NCI-H82 (cell line): ENCODE measurements at regions not wholly inside any gene's neighbourhood (a gene's known extent, or its start where the extent isn't known, plus 50 kb on each side); places are given as distances from the start of the nearest gene placed in this dataset.

Experiments used
- DNase-seq: peaks from one replicate; lab custom pipeline; 2025; lab: John Stamatoyannopoulos, UW

GRCh38 chr9:69955536-69956355 lies 87.9 kb upstream of the MAMDC2 start:
- no peak for DNase-seq

GRCh38 chr9:69961843-69962242 lies 81.8 kb upstream of the MAMDC2 start:
- DNase-seq: no peak

- no peak for DNase-seq
Measured at GRCh38 chr9:69963803-69964202, 79.8 kb upstream of the MAMDC2 start.

GRCh38 chr9:69964446-69964845 lies 79.2 kb upstream of the MAMDC2 start:
- no peak for DNase-seq

- no peak for DNase-seq
Measured at GRCh38 chr9:69965416-69966145, 78.1 kb upstream of the MAMDC2 start.

DNA sequence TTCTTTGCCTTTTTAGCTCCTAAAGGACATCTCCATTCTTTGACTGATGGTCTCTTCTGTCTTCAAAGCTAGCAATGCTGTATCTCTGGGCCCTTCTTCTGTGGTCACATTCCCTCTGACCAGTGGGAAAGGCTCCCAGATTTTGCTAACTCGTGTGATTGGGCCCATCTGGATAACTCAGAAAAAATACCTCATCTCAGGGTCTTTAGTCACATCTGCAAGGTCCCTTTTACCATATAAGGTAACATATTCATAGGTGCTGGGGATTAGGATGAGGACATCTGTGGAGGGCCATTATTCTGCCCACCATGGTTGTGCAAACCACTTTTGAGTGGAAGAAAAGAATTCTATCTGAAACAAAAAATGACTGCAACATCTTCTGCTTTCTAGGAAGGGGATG lies 76.3 kb upstream of the MAMDC2 start:
- DNase-seq: no peak

- DNase-seq: peak; percentile 70
Measured at GRCh38 chr9:69970001-69970533, 73.6 kb upstream of the MAMDC2 start.

GRCh38 chr9:69971643-69972449 lies 71.8 kb upstream of the MAMDC2 start:
- peak; percentile 82 for DNase-seq

GRCh38 chr9:69975681-69976080 lies 68.0 kb upstream of the MAMDC2 start:
- no peak for DNase-seq

DNA sequence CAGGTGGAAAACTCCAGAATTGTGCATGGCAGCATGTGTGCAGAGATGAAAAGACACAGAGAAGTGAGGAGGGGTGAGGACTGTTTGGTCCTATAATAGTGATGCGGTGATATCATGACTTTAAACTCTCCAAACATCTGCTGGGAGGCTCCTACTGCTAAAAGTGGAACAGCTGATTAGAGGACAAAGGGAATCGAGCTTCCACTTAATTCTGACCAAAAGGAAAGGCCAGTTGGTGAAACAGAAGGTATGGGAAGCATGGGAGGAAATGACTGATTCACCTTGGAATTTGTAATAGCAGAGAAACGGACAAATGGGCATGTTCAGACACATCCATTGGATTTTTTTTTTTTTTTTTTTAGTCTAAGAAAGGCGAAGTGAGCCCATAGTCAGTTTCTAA lies 67.5 kb upstream of the MAMDC2 start:
- DNase-seq: no peak

- no peak for DNase-seq
Measured at GRCh38 chr9:69980041-69980440, 63.6 kb upstream of the MAMDC2 start.

DNA sequence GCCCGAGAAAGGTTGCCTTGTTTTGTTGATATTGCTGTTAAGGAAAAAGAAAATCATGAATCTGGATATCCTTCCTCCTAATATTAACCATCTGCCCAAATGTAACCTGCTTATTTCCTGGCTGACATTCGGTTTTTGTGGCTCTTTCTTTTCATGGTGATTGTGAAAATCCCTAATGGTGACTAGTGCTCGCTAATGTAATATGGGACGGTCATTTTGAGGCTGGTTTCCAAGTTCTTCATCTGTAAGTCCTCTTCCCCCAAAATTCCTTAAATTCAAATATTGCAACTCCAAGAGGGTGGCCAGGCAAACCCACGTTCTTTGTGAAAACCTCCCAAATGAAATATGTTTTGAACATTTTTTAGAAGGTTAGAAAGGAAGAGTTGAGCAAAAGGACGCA lies 63.1 kb upstream of the MAMDC2 start:
- no peak for DNase-seq

GRCh38 chr9:69981686-69982445 lies 61.8 kb upstream of the MAMDC2 start:
- peak; percentile 93 for DNase-seq

DNA sequence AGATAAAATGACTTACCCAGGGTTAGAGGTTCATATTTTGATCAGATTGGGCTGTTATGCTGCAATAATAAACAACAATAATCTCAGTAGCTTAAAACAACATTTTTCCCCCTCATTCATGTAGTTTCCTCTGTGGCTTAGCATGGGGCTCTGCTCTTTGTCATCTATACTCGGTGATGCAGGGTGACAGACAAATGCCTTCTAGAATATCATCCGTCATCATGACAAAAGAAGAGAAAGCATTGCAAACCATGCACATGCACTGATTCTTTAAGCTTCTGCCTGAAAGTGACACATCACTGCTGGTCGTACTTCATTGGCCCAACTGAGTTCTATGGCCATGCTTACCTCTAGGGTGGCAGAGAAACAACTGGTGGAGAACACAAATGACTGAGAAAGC lies 58.8 kb upstream of the MAMDC2 start:
- DNase-seq: no peak

DNA sequence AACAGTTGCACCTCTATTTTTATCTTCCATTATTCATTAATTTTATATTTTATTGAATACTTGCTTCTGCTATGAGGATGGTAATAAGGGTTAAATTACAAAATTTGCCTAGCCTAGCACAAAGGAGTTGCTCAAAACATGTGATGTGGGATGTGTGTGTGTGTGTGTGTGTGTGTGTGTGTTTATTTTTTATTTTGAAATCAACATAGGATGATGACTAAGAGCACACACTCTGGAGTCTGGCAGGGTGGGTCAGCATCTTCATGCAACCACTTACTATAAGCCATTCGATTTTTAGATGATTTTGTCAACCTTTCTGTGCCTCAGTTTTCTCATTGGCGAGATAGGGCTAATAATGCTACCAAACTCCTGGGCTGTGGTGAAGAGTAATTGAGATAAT lies 57.7 kb upstream of the MAMDC2 start:
- DNase-seq: no peak

DNA sequence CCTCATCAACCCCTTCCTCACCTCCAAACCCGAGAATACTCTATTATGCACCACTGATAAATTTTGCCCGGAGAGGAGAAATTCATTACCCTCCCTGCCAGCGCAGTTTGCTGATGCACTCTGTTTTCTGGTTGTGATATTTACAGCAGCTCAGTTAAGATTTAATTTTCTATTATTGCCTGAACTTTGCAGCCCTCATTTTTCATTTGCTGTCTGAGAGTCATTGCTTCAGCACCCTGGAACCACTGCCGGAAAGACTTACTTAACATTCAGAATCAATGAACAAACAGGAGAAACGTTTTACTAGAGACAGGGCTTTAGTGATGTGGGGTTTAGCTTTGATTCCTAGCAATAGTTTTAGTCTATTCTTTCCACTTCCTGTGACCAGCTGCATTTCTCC lies 56.7 kb upstream of the MAMDC2 start:
- no peak for DNase-seq

GRCh38 chr9:69987457-69987856 lies 56.2 kb upstream of the MAMDC2 start:
- DNase-seq: no peak

DNA sequence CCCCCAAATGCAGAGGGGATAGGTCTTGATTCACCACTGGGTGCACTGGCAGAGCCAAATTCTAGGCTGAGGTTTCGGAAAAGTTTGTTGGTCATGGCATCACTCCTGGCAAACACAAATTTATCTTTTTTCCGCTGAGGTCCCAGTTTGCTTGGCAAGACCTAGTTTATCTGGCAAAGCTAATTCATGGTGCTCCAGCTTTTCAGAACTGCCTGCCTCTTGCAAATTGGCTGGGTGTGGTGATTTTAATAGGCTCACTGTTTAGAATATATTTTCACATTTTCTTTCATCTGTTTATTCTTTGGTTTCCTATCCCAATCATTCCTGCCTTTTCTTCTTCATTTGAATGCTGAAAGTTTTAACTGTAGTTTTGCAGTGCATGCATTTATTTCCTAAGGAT lies 50.5 kb upstream of the MAMDC2 start:
- DNase-seq: no peak
